ENCODE measurements at regions not wholly inside any gene's neighbourhood (a gene's known extent, or its start where the extent isn't known, plus 50 kb on each side); places are given as distances from the start of the nearest gene placed in this dataset.
A peak's percentile ranks its signal among the peaks of the same experiment; 100 is the strongest.

GRCh38 chr17:36722121-36722902, 120.9 kb downstream of the MRM1 start (continued):
- TF ChIP-seq, protein P1, sequence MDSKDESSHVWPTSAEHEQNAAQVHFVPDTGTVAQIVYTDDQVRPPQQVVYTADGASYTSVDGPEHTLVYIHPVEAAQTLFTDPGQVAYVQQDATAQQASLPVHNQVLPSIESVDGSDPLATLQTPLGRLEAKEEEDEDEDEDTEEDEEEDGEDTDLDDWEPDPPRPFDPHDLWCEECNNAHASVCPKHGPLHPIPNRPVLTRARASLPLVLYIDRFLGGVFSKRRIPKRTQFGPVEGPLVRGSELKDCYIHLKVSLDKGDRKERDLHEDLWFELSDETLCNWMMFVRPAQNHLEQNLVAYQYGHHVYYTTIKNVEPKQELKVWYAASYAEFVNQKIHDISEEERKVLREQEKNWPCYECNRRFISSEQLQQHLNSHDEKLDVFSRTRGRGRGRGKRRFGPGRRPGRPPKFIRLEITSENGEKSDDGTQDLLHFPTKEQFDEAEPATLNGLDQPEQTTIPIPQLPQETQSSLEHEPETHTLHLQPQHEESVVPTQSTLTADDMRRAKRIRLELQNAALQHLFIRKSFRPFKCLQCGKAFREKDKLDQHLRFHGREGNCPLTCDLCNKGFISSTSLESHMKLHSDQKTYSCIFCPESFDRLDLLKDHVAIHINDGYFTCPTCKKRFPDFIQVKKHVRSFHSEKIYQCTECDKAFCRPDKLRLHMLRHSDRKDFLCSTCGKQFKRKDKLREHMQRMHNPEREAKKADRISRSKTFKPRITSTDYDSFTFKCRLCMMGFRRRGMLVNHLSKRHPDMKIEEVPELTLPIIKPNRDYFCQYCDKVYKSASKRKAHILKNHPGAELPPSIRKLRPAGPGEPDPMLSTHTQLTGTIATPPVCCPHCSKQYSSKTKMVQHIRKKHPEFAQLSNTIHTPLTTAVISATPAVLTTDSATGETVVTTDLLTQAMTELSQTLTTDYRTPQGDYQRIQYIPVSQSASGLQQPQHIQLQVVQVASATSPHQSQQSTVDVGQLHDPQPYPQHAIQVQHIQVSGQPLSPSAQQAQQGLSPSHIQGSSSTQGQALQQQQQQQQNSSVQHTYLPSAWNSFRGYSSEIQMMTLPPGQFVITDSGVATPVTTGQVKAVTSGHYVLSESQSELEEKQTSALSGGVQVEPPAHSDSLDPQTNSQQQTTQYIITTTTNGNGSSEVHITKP (tag by site-specific recombination; IDR thresholded peaks at IDR 0.05): peak; percentile 78
- TF ChIP-seq MZF1 (tag by site-specific recombination; IDR thresholded peaks at IDR 0.05; ENCODE audit: borderline replicate concordance): 0 out of 2 replicates have a peak, but pooled peaks have one; percentile 8
- TF ChIP-seq, protein P2, sequence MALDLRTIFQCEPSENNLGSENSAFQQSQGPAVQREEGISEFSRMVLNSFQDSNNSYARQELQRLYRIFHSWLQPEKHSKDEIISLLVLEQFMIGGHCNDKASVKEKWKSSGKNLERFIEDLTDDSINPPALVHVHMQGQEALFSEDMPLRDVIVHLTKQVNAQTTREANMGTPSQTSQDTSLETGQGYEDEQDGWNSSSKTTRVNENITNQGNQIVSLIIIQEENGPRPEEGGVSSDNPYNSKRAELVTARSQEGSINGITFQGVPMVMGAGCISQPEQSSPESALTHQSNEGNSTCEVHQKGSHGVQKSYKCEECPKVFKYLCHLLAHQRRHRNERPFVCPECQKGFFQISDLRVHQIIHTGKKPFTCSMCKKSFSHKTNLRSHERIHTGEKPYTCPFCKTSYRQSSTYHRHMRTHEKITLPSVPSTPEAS (tag by site-specific recombination; IDR thresholded peaks at IDR 0.05): no peak
- no peak for TF ChIP-seq ZNF433 (tag by site-specific recombination; IDR thresholded peaks at IDR 0.05; ENCODE audit: low read depth)
- no peak for TF ChIP-seq ZNF677 (tag by site-specific recombination; IDR thresholded peaks at IDR 0.05)
- no peak for TF ChIP-seq ZNF473 (tag by site-specific recombination; IDR thresholded peaks at IDR 0.05)
- TF ChIP-seq KLF9 (tag by site-specific recombination; IDR thresholded peaks at IDR 0.05; ENCODE audit: low read depth): peak; percentile 38
- TF ChIP-seq ZNF529 (tag by site-specific recombination; IDR thresholded peaks at IDR 0.05; ENCODE audit: insufficient replicate concordance): no peak
- no peak for TF ChIP-seq ZNF138 (tag by site-specific recombination; IDR thresholded peaks at IDR 0.05; ENCODE audit: borderline replicate concordance)
- TF ChIP-seq ZNF830 (tag by site-specific recombination; IDR thresholded peaks at IDR 0.05; ENCODE audit: low read depth): no peak
- peak; percentile 93 for TF ChIP-seq ZIC2 (tag by site-specific recombination; IDR thresholded peaks at IDR 0.05)
- no peak for TF ChIP-seq ZXDB (tag by site-specific recombination; IDR thresholded peaks at IDR 0.05)
- TF ChIP-seq BCL11A (tag by site-specific recombination; IDR thresholded peaks at IDR 0.05; ENCODE audit: low read depth): no peak
- TF ChIP-seq, protein P3, sequence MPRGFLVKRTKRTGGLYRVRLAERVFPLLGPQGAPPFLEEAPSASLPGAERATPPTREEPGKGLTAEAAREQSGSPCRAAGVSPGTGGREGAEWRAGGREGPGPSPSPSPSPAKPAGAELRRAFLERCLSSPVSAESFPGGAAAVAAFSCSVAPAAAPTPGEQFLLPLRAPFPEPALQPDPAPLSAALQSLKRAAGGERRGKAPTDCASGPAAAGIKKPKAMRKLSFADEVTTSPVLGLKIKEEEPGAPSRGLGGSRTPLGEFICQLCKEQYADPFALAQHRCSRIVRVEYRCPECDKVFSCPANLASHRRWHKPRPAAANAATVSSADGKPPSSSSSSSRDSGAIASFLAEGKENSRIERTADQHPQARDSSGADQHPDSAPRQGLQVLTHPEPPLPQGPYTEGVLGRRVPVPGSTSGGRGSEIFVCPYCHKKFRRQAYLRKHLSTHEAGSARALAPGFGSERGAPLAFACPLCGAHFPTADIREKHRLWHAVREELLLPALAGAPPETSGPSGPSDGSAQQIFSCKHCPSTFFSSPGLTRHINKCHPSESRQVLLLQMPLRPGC (tag by site-specific recombination; IDR thresholded peaks at IDR 0.05): no peak
- TF ChIP-seq KLF8 (tag by site-specific recombination; IDR thresholded peaks at IDR 0.05): peak; percentile 39; the same call in 1 of the 2 replicates
- peak; percentile 96 for TF ChIP-seq KLF17 (tag by site-specific recombination; IDR thresholded peaks at IDR 0.05)
- TF ChIP-seq KLF16 (tag by site-specific recombination; IDR thresholded peaks at IDR 0.05): 0 out of 2 replicates have a peak, but pooled peaks have one; percentile 11
- TF ChIP-seq ZNF354C (tag by site-specific recombination; IDR thresholded peaks at IDR 0.05; ENCODE audit: borderline replicate concordance, low read depth): no peak
- no peak for TF ChIP-seq ZNF248 (tag by site-specific recombination; IDR thresholded peaks at IDR 0.05)
- TF ChIP-seq ZBTB6 (tag by site-specific recombination; IDR thresholded peaks at IDR 0.05): no peak
- no peak for TF ChIP-seq ZBTB1 (tag by site-specific recombination; IDR thresholded peaks at IDR 0.05)
- TF ChIP-seq WT1 (tag by site-specific recombination; IDR thresholded peaks at IDR 0.05): peak; percentile 37; the same call in 1 of the 2 replicates
- TF ChIP-seq ZNF366 (tag by site-specific recombination; conservative IDR thresholded peaks at IDR 0.05): peak; percentile 92
- no peak for TF ChIP-seq ZNF514 (tag by site-specific recombination; IDR thresholded peaks at IDR 0.05)
- no peak for TF ChIP-seq ZNF585B (tag by site-specific recombination; IDR thresholded peaks at IDR 0.05)
- TF ChIP-seq, protein P4, sequence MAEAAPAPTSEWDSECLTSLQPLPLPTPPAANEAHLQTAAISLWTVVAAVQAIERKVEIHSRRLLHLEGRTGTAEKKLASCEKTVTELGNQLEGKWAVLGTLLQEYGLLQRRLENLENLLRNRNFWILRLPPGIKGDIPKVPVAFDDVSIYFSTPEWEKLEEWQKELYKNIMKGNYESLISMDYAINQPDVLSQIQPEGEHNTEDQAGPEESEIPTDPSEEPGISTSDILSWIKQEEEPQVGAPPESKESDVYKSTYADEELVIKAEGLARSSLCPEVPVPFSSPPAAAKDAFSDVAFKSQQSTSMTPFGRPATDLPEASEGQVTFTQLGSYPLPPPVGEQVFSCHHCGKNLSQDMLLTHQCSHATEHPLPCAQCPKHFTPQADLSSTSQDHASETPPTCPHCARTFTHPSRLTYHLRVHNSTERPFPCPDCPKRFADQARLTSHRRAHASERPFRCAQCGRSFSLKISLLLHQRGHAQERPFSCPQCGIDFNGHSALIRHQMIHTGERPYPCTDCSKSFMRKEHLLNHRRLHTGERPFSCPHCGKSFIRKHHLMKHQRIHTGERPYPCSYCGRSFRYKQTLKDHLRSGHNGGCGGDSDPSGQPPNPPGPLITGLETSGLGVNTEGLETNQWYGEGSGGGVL (tag by site-specific recombination; IDR thresholded peaks at IDR 0.05): peak; percentile 42
- peak; percentile 91 for TF ChIP-seq ZNF423 (tag by site-specific recombination; IDR thresholded peaks at IDR 0.05)

Measured in HEK293 (cell line).